ENCODE measurements at regions not wholly inside any gene's neighbourhood (a gene's known extent, or its start where the extent isn't known, plus 50 kb on each side); places are given as distances from the start of the nearest gene placed in this dataset.

- DNase-seq, result no peak
Observed at GRCh38 chr2:7476371-7476770, 559.2 kb downstream of the RNF144A start.

GRCh38 chr2:7479603-7480002 lies 562.4 kb downstream of the RNF144A start:
- DNase-seq, result no peak

- DNase-seq, result no peak
Observed at GRCh38 chr2:7480431-7480830, 563.2 kb downstream of the RNF144A start.

GRCh38 chr2:7490672-7491071 lies 573.5 kb downstream of the RNF144A start:
- no peak for DNase-seq

GRCh38 chr2:7492719-7493118 lies 575.5 kb downstream of the RNF144A start:
- DNase-seq, result no peak

GRCh38 chr2:7497178-7497577 lies 580.0 kb downstream of the RNF144A start:
- DNase-seq, result no peak

- DNase-seq, result no peak
Observed at GRCh38 chr2:7499018-7499417, 581.8 kb downstream of the RNF144A start.

GRCh38 chr2:7502336-7502735 lies 585.1 kb downstream of the RNF144A start:
- DNase-seq, result no peak

GRCh38 chr2:7508296-7508943 lies 591.2 kb downstream of the RNF144A start:
- DNase-seq, result no peak

- no peak for DNase-seq
Observed at GRCh38 chr2:7510353-7510752, 593.1 kb downstream of the RNF144A start.

GRCh38 chr2:7513834-7514233 lies 596.6 kb downstream of the RNF144A start:
- no peak for DNase-seq

GRCh38 chr2:7515327-7515726 lies 598.1 kb downstream of the RNF144A start:
- no peak for DNase-seq

GRCh38 chr2:7516484-7517063 lies 599.4 kb downstream of the RNF144A start:
- DNase-seq, result no peak

GRCh38 chr2:7517088-7517487 lies 599.9 kb downstream of the RNF144A start:
- no peak for DNase-seq

- no peak for DNase-seq
Observed at GRCh38 chr2:7517851-7518250, 600.6 kb downstream of the RNF144A start.

GRCh38 chr2:7523481-7524120 lies 606.4 kb downstream of the RNF144A start:
- no peak for DNase-seq

GRCh38 chr2:7524195-7524594 lies 607.0 kb downstream of the RNF144A start:
- DNase-seq, result no peak

GRCh38 chr2:7525746-7526145 lies 608.5 kb downstream of the RNF144A start:
- DNase-seq, result no peak

GRCh38 chr2:7527165-7527722 lies 610.0 kb downstream of the RNF144A start:
- no peak for DNase-seq

GRCh38 chr2:7530001-7530400 lies 612.8 kb downstream of the RNF144A start:
- no peak for DNase-seq

- DNase-seq, result no peak
Observed at GRCh38 chr2:7539077-7539476, 621.9 kb downstream of the RNF144A start.

GRCh38 chr2:7539760-7540159 lies 622.5 kb downstream of the RNF144A start:
- DNase-seq, result no peak

- DNase-seq, result no peak
Observed at GRCh38 chr2:7552825-7553570, 635.8 kb downstream of the RNF144A start.

- no peak for DNase-seq
Observed at GRCh38 chr2:7555260-7555659, 638.0 kb downstream of the RNF144A start.
